Keratinocyte (primary cell): ENCODE measurements at regions not wholly inside any gene's neighbourhood (a gene's known extent, or its start where the extent isn't known, plus 50 kb on each side); places are given as distances from the start of the nearest gene placed in this dataset.

Experiments used
- DNase-seq: peaks from one replicate; pipeline ENCODE4 v3.0.0-alpha.2; 2011; ENCODE audit warnings: low read depth, missing footprints, low spot score
- FAIRE-seq: peaks from 2 replicates; lab custom pipeline; 2011; peaks lifted over from hg19 to GRCh38; lab: Jason Lieb, UNC
- H2AFZ ChIP-seq: 2 replicates; pipeline ENCODE4 v1.6.0; 2012; ENCODE audit warnings: low read length, control low read depth, inconsistent platforms; ENCODE audit not compliant: control insufficient read depth
- H3K27ac ChIP-seq: 2 replicates; pipeline ENCODE4 v1.5.1; 2011; ENCODE audit warnings: low read length; ENCODE audit not compliant: control insufficient read depth, insufficient read depth
- H3K27me3 ChIP-seq: 3 replicates; pipeline ENCODE4 v1.6.0; 2011; ENCODE audit warnings: low read length; ENCODE audit not compliant: control insufficient read depth, insufficient read depth; ENCODE audit errors: extremely low read depth
- H3K36me3 ChIP-seq, 2 experiments: 2 replicates in 1 of 2; 3 replicates in 1 of 2; pipeline ENCODE4 v1.5.1; 2011; ENCODE audit warnings: low read length in 2 of 2, mild to moderate bottlenecking in 1 of 2; ENCODE audit not compliant: control insufficient read depth in 2 of 2, insufficient read depth in 2 of 2; ENCODE audit errors: extremely low read depth in 1 of 2
- H3K4me1 ChIP-seq: 3 replicates; pipeline ENCODE4 v1.5.1; 2011; ENCODE audit warnings: low read length; ENCODE audit not compliant: control insufficient read depth, insufficient read depth; ENCODE audit errors: extremely low read depth
- H3K4me2 ChIP-seq: 3 replicates; pipeline ENCODE4 v1.6.0; 2011; ENCODE audit warnings: low read depth, low read length; ENCODE audit not compliant: control insufficient read depth, insufficient read depth; ENCODE audit errors: extremely low read depth
- H3K4me3 ChIP-seq, 3 experiments: fragments of 200-600 bp in 1 of 3; sonication (generic) in 1 of 3; 2 replicates in 2 of 3; 3 replicates in 1 of 3; pipeline ENCODE4 v1.5.1; 2011 to 2016; ENCODE audit warnings: low read length in 3 of 3, mild to moderate bottlenecking in 3 of 3, control low read depth in 2 of 3, inconsistent platforms in 1 of 3, low read depth in 1 of 3, mixed read lengths in 1 of 3, mixed run types in 1 of 3, moderate library complexity in 1 of 3; ENCODE audit not compliant: control insufficient read depth in 2 of 3, insufficient read depth in 2 of 3; ENCODE audit errors: extremely low read depth in 1 of 3
- H3K79me2 ChIP-seq: 2 replicates; pipeline ENCODE4 v1.6.0; 2012; ENCODE audit warnings: low read length; ENCODE audit not compliant: control insufficient read depth, insufficient read depth
- H3K9ac ChIP-seq: 3 replicates; pipeline ENCODE4 v1.6.0; 2011; ENCODE audit warnings: low read length; ENCODE audit not compliant: control insufficient read depth, insufficient read depth; ENCODE audit errors: extremely low read depth
- H3K9me1 ChIP-seq: 3 replicates; pipeline ENCODE4 v1.6.0; 2011; ENCODE audit warnings: low read length; ENCODE audit not compliant: control insufficient read depth, insufficient read depth; ENCODE audit errors: extremely low read depth
- H3K9me3 ChIP-seq: 2 replicates; pipeline ENCODE4 v1.5.1; 2012; ENCODE audit warnings: low read depth, low read length; ENCODE audit not compliant: control insufficient read depth
- H4K20me1 ChIP-seq: 3 replicates; pipeline ENCODE4 v1.6.0; 2011; ENCODE audit warnings: low read length; ENCODE audit not compliant: control insufficient read depth, insufficient read depth; ENCODE audit errors: extremely low read depth
- EZH2 ChIP-seq: IDR thresholded peaks from one replicate; pipeline ENCODE4 v1.6.1; 2012; ENCODE audit warnings: inconsistent platforms, mild to moderate bottlenecking, low read length, moderate library complexity
- dilution Hi-C: fragments of 300-500 bp; cut with MboI; formaldehyde crosslinking; loops from one replicate; pipeline ENCODE4 v1.7.0; 2020; ENCODE audit warnings: low sequenced_read_pairs; ENCODE audit not compliant: extremely low pct_ligation_motif_present
- TF ChIP-seq, protein P1 (sequence below), 3 experiments: IDR thresholded peaks in 1 of 3; conservative IDR thresholded peaks in 1 of 3; optimal IDR thresholded peaks in 1 of 3; 2 replicates in 2 of 3; 3 replicates in 1 of 3; pipeline versions ENCODE3 to v1.5.1; 2011; ENCODE audit warnings: low read length in 3 of 3, mild to moderate bottlenecking in 3 of 3, moderate library complexity in 2 of 3, control low read depth in 1 of 3, inconsistent platforms in 1 of 3; ENCODE audit not compliant: insufficient read depth in 2 of 3; ENCODE audit errors: extremely low read depth in 1 of 3

DNA sequence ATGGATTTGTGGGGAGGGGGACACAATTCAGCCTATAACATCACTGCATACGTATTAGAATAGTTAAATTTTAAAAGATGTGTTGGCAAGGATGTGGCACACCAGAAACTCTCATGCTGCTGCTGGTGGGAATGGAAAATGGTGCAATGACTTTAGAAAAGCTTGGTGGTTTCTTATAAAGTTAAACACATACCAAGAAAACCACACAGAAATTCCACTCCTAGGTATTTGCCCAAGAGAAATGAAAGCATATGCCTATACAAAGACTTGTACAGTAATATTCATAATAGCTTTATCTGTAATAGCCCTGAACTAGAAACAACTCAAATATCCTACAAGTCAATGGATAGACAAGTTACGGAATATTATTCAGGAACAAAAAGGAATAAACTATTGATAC is 71.3 kb upstream of the PDHA1 start:
- DNase-seq: no peak
- no peak overlapping the region for H3K9ac ChIP-seq

DNA sequence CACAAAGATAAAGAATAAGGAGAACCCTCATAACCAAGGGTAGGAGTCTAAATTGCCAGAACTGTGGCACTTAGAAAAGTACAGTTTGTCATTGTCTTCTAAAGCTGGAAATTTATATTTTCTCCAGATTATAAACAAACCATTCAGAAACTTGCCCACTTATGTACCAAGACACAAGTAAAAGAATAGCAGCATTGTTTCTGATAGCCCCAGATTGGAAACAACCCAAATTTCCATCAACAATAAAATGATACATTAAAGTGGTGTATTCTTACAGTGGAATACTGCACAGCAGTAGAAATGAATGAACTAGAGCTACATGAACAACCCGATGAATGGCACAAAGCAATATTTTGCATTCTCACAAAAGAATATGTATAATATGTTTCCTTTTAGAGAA is 63.1 kb upstream of the PDHA1 start:
- dilution Hi-C loops: no loop called here
- Histone ChIP-seq H3K9ac (no peak overlapping the region), H3K4me2 (no peak overlapping the region), H3K36me3 (no peaks in the 10 kb centered on the region), H3K27ac (no peak overlapping the region), H3K4me1 (no peaks in the 10 kb centered on the region), H4K20me1 (no peaks in the 10 kb centered on the region), H3K9me3 (no peaks in the 10 kb centered on the region), H2AFZ (no peak overlapping the region), H3K4me3 (no peak overlapping the region), H3K9me1 (no peaks in the 10 kb centered on the region), H3K79me2 (no peaks in the 10 kb centered on the region), H3K27me3 (no peaks in the 10 kb centered on the region)
- TF ChIP-seq, protein P1, sequence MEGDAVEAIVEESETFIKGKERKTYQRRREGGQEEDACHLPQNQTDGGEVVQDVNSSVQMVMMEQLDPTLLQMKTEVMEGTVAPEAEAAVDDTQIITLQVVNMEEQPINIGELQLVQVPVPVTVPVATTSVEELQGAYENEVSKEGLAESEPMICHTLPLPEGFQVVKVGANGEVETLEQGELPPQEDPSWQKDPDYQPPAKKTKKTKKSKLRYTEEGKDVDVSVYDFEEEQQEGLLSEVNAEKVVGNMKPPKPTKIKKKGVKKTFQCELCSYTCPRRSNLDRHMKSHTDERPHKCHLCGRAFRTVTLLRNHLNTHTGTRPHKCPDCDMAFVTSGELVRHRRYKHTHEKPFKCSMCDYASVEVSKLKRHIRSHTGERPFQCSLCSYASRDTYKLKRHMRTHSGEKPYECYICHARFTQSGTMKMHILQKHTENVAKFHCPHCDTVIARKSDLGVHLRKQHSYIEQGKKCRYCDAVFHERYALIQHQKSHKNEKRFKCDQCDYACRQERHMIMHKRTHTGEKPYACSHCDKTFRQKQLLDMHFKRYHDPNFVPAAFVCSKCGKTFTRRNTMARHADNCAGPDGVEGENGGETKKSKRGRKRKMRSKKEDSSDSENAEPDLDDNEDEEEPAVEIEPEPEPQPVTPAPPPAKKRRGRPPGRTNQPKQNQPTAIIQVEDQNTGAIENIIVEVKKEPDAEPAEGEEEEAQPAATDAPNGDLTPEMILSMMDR (optimal IDR thresholded peaks at IDR 0.05 in 1 of 3, IDR thresholded peaks at IDR 0.05 in 1 of 3, conservative IDR thresholded peaks at IDR 0.05 in 1 of 3; ENCODE audit: extremely low read depth in 1 of 3, insufficient read depth in 2 of 3, low read length in 3 of 3): no peak
- TF ChIP-seq EZH2: no peak
- FAIRE-seq: no peak
- no peak for DNase-seq

More for the DNA sequence above, 71.3 kb upstream of the PDHA1 start:
- no peaks in the 10 kb centered on the region for H3K36me3 ChIP-seq
- TF ChIP-seq, protein P1 (optimal IDR thresholded peaks at IDR 0.05 in 1 of 3, IDR thresholded peaks at IDR 0.05 in 1 of 3, conservative IDR thresholded peaks at IDR 0.05 in 1 of 3; ENCODE audit: extremely low read depth in 1 of 3, insufficient read depth in 2 of 3, low read length in 3 of 3): no peak
- TF ChIP-seq EZH2: no peak
- no peak overlapping the region for H3K4me2 ChIP-seq
- H3K9me3 ChIP-seq: no peaks in the 10 kb centered on the region
- dilution Hi-C loops: no loop called here
- no peak for FAIRE-seq
- H3K27me3 ChIP-seq: no peaks in the 10 kb centered on the region
- no peak overlapping the region for H3K4me3 ChIP-seq
- no peaks in the 10 kb centered on the region for H4K20me1 ChIP-seq
- H3K9me1 ChIP-seq: no peaks in the 10 kb centered on the region
- no peak overlapping the region for H2AFZ ChIP-seq
- no peak overlapping the region for H3K27ac ChIP-seq
- no peaks in the 10 kb centered on the region for H3K79me2 ChIP-seq
- H3K4me1 ChIP-seq: no peaks in the 10 kb centered on the region
